Heart left ventricle (tissue), 13 donors: ENCODE measurements at regions not wholly inside any gene's neighbourhood (a gene's known extent, or its start where the extent isn't known, plus 50 kb on each side); places are given as distances from the start of the nearest gene placed in this dataset.

Source experiments
- POLR2A ChIP-seq, 2 donors: fragments of 450-650 bp; IDR thresholded peaks; one replicate each; pipeline ENCODE4 v1.6.1; 2017; ENCODE audit warnings: antibody characterized with exemption in 2 of 2, mild to moderate bottlenecking in 2 of 2, moderate library complexity in 2 of 2
- TF ChIP-seq, protein P1 (sequence below), 12 donors: fragments of 200-600 bp; sonication (generic) in 4 of 12; IDR thresholded peaks; one replicate each; pipeline versions ENCODE4 v1.5.0 to v1.8.0; 2018 to 2022; ENCODE audit warnings: antibody characterized with exemption in 12 of 12, mild to moderate bottlenecking in 5 of 12
- donor health status: ischemic (EF 13 %, LVEDD 7.1; RV severe dilation, severe dysfunction).
- donor health status: DM: no; HTN: yes; CAD: no.
- donor health status: DM: no; HTN: no; CAD: no.
- donor health status: ischemic (EF 25% LVEDD 6.9; RV normal size, moderate dysfunction).
- donor health status: ischemic (EF 25% LVEDD 5.7; RV mildly dilated, moderate dysfunction).
- donor health status: ischemic (EF 35%, LVEDD 5.7; RV mildly dilated, moderate dysfunction).
- donor health status: nonischemic (EF 11% LVEDD 7.7; RV severe dilation, severe dysfunction).
- donor health status: DM: yes; HTN: yes; CAD: no.
- donor health status: PGD.
- donor health status: ischemic (EF 29% LVEDD 5.4; RV normal size, mild dysfunction).
- donor health status: nonischemic (EF 23%, LVEDD 6.1; RV moderate dilation, normal function).

DNA sequence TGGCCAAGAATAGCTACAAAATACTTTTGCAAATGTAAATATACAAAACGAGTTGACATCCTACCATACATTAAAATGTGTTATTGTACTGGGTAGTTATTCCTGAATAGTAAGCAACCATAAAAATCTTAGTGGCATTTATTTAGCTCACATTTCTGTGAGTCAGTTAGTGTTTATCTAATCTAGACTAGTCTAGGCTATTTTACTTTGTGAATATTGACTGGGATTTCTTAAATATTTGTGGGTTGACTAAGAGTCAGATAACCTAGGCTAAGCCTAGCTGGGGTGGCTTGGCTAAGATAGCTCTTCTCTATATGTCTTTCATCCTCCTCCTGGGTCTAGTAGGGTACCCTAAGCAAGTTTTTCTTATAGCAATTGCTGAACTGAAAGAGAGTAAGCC is 543.8 kb upstream of the DIAPH2 start:
- TF ChIP-seq, protein P1, sequence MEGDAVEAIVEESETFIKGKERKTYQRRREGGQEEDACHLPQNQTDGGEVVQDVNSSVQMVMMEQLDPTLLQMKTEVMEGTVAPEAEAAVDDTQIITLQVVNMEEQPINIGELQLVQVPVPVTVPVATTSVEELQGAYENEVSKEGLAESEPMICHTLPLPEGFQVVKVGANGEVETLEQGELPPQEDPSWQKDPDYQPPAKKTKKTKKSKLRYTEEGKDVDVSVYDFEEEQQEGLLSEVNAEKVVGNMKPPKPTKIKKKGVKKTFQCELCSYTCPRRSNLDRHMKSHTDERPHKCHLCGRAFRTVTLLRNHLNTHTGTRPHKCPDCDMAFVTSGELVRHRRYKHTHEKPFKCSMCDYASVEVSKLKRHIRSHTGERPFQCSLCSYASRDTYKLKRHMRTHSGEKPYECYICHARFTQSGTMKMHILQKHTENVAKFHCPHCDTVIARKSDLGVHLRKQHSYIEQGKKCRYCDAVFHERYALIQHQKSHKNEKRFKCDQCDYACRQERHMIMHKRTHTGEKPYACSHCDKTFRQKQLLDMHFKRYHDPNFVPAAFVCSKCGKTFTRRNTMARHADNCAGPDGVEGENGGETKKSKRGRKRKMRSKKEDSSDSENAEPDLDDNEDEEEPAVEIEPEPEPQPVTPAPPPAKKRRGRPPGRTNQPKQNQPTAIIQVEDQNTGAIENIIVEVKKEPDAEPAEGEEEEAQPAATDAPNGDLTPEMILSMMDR (IDR thresholded peaks at IDR 0.05), result no peak
- TF ChIP-seq POLR2A (IDR thresholded peaks at IDR 0.05), result no peak
